WI38 (cell line): ENCODE measurements at regions not wholly inside any gene's neighbourhood (a gene's known extent, or its start where the extent isn't known, plus 50 kb on each side); places are given as distances from the start of the nearest gene placed in this dataset.
"Not testable (repeated sequence)": the region's sequence is repeated elsewhere in the genome, so short reads cannot be mapped to it uniquely, and the experiment has no call there.

ENCODE experiments used
- H3K4me3 ChIP-seq: 2 replicates; pipeline ENCODE4 v1.5.1; 2011; ENCODE audit warnings: low read depth, mild to moderate bottlenecking, control low read depth, low read length
- TF ChIP-seq, protein P1 (sequence below): IDR thresholded peaks from 2 replicates; pipeline ENCODE4 v1.5.1; 2012; ENCODE audit warnings: low read depth, mild to moderate bottlenecking, control low read depth, low read length

DNA sequence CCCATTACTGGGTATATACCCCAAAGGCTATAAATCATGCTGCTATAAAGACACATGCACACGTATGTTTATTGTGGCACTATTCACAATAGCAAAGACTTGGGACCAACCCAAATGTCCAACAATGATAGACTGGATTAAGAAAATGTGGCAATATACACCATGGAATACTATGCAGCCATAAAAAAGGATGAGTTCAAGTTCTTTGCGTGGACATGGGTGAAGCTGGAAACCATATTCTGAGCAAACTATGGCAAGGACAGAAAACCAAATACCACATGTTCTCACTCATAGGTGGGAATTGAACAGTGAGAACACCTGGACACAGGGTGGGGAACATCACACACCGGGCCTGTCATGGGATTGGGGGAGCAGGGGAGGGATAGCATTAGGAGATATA is 54.4 kb upstream of the MUCL1 start:
- H3K4me3 ChIP-seq = not testable (repeated sequence)

DNA sequence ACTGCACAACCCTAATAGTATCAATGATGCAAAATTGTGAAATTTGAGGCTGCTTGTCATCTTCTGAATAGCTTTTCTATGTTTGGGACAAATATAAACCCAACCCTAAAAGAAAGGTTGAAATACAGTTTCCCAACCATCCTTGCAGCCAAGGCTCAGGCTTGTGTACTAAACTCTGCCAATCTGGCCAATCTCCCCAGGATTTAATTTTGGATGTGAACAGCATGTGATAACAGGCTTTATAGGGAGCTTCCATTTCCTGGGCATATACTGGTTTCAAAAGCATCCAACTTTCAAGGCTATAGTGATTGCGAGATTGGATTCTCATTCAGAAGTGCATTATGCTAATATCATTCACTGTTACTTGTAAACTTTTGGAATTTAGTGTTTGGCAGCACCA is 55.7 kb upstream of the MUCL1 start:
- H3K4me3 ChIP-seq = no peak overlapping the region
- TF ChIP-seq, protein P1, sequence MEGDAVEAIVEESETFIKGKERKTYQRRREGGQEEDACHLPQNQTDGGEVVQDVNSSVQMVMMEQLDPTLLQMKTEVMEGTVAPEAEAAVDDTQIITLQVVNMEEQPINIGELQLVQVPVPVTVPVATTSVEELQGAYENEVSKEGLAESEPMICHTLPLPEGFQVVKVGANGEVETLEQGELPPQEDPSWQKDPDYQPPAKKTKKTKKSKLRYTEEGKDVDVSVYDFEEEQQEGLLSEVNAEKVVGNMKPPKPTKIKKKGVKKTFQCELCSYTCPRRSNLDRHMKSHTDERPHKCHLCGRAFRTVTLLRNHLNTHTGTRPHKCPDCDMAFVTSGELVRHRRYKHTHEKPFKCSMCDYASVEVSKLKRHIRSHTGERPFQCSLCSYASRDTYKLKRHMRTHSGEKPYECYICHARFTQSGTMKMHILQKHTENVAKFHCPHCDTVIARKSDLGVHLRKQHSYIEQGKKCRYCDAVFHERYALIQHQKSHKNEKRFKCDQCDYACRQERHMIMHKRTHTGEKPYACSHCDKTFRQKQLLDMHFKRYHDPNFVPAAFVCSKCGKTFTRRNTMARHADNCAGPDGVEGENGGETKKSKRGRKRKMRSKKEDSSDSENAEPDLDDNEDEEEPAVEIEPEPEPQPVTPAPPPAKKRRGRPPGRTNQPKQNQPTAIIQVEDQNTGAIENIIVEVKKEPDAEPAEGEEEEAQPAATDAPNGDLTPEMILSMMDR = no peak

DNA sequence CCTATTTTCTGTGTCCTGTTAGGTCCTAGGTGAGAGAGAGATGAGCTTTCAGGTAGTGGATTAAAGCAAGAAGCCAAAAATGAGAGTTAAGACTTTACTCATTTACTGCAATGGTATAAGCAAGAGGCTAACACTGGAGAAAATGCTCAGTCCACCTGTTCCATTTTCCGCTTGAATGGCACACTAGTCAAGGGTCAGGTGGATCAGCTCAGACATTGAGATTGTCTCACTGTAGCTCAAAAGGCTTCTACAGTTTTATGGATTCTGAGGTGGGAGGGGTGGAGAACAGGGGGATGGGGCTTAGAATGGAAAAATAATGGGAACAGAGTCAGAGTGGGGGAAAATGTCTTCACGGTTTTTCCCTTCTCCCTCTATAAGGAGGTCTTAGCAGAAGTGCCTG is 57.3 kb upstream of the MUCL1 start:
- no peak overlapping the region for H3K4me3 ChIP-seq
- TF ChIP-seq, protein P1 = no peak

DNA sequence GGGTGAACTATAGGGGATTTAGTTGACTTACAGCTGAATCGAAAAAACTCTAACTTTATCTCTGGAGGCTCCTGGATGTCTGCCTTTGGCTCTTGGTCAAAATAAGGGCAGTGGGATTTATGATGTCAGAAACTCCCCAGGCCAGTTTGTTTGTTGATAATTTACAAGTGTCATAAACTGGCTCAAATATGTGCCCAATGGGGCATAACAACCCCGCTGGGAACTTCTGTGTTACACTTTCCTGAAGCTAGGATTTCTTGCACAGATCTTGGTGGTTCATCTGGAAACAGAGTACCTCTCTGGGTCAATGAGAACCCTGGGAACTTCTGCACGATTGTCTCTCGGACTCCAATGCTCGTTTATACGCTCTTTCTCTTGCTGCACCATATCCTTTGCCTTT is 58.7 kb upstream of the MUCL1 start:
- H3K4me3 ChIP-seq = no peak overlapping the region
- TF ChIP-seq, protein P1 = no peak

DNA sequence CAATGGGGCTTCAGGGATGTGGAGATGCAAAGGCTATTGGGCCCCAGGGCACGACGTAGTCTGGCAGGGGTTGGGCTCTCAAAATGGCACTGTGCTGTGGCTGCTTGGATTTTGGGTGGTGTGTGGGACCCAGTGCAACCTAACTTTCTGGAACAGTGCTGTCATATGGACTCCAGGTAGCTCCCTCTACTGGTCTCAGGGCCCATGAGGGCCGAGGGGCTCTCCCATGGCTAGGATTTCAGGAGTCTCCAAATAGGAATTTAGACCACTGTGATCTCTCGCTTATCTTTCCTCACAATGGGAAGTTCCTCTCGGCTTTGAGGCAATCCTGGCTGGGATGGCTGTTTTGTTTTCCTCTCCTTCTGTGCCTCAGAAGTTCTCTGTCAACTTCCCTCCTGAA is 68.2 kb upstream of the MUCL1 start:
- TF ChIP-seq, protein P1 = no peak
- H3K4me3 ChIP-seq = no peak overlapping the region

DNA sequence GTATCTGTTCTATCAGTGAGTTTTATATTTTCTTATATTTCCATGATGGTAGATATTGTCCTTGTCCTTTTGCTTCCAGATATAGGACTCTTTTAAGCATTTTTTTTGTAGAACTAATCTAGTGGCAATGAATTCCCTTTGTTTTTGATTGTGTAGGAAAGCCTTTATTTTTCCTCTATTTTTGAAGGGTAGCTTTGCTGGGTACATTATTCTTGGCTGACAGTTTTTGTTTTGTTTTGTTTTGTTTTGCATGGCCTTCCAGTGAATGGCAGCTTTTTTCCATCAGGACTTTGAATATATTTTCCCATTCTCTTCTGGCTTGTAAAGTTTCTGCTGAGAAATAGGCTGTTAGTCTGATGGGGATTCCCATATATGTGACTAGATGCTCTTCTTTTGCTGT is 70.2 kb upstream of the MUCL1 start:
- no peak overlapping the region for H3K4me3 ChIP-seq
- TF ChIP-seq, protein P1 = no peak

DNA sequence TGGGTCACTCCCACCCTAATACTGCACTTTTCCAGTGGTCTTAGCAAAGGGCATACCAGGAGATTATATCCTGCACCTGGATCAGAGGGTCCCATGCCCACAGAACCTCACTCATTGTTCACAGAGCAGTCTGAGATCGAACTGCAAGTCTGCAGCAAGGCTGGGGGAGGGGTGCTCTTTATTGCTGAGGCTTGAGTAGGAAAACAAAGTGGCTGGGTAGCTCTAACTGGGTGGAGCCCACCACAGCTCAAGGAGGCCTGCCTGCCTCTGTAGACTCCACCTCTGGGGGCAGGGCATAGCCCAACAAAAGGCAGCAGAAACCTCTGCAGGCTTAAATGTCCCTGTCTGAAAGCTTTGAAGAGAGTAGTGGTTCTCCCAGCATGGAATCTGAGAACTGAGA is 77.3 kb upstream of the MUCL1 start:
- not testable (repeated sequence) for H3K4me3 ChIP-seq

DNA sequence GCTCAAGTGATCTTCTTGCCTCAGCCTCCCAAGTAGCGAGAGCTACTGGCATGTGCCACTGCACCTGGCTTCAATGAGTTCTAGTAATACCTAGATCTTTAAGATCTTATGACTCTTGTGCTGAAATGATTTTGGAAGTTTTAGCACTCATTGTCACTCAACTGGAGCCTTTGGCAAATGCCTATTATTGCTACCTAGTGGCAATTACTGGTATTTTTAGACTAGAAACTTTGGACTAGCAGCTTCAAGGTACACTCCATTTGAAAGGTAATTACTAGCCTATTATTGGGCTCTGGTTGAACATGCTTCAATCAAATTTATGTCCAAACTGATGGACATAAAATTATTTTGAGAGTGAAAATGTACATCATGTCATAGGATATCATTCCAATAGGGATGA is 80.7 kb upstream of the MUCL1 start:
- no peak overlapping the region for H3K4me3 ChIP-seq
- TF ChIP-seq, protein P1 = no peak

DNA sequence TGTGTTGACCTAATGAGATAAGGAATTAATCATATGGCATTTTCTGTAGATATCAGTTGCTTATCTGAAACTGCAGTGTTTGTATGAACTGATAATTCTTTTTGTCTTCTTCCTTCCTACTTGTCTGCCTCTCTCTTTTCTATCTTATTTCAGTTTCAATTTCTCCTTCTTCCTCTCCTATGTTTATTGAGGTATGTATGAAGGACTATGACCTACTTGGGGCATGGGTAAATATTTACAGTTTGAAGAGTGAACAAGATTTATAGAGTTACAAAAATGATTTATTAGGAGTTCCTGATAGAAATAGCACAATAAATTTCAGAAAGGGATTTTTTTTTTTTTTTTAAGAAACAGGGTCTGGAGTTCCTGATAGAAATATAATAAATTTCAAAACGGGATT is 88.7 kb upstream of the MUCL1 start:
- no peak overlapping the region for H3K4me3 ChIP-seq
- TF ChIP-seq, protein P1 = no peak
